ENCODE measurements at regions not wholly inside any gene's neighbourhood (a gene's known extent, or its start where the extent isn't known, plus 50 kb on each side); places are given as distances from the start of the nearest gene placed in this dataset.

DNA sequence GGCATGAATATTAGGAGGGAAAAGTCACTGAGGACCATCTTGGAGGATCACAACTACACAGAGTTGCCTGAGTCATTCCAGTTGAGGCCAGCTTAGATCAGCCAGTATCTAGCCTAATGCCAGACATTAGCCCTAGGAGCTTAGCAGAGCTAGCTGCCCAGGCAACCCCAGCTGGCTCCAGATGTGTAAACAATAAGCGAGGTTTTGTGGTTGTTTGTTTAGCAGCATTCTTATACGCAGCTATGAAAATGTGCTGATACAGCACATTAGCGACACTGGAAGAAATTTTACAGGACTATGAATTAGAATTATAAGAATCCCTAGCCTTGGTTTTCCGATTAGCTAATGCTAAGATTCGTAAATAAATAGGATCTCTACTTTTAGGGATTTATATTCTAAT lies 59.3 kb downstream of the BTBD3 start:
- Histone ChIP-seq H3K4me3 (no peak overlapping the region), H3K4me2 (ENCODE audit: insufficient read depth, low read length) (no peak overlapping the region), H3K27ac (ENCODE audit: extremely low read depth, low read depth, low read length) (no peak overlapping the region), H3K4me1 (replicated peaks in 1 of 2; ENCODE audit: control insufficient read depth in 2 of 2, insufficient read depth in 2 of 2, low read length in 2 of 2) (no peaks in the 10 kb centered on the region), H3K9me1 (ENCODE audit: control insufficient read depth, insufficient read depth, low read length) (no peaks in the 10 kb centered on the region), H3K36me3 (ENCODE audit: control insufficient read depth, insufficient read depth, low read length) (no peaks in the 10 kb centered on the region), H4K20me1 (replicated peaks; ENCODE audit: control insufficient read depth, insufficient read depth, low read length) (no peaks in the 10 kb centered on the region), H2AFZ (ENCODE audit: low read depth, low read length) (no peak overlapping the region), H3K9ac (ENCODE audit: insufficient read depth in 1 of 2, low read depth in 2 of 2, low read length in 2 of 2) (no peak overlapping the region), H3K79me2 (ENCODE audit: control insufficient read depth, insufficient read depth, low read length) (no peaks in the 10 kb centered on the region), H3K27me3 (ENCODE audit: control insufficient read depth in 2 of 2, insufficient read depth in 2 of 2, low read length in 2 of 2) (no peaks in the 10 kb centered on the region), H3K9me3 (replicated peaks; ENCODE audit: control insufficient read depth, insufficient read depth, low read depth, low read length) (no peaks in the 10 kb centered on the region)
- CTCF ChIA-PET (ENCODE audit: low intra/inter-chr PET ratio) = no interaction called here
- ATAC-seq = no peak
- DNase-seq (ENCODE audit: extremely low read depth in 1 of 4, low spot score in 3 of 4) = no peak
- no peak for FAIRE-seq
- TF ChIP-seq NR4A1 (CRISPR knock-in tag; IDR thresholded peaks at IDR 0.05) = no peak
- TF ChIP-seq NR4A1 (tag; IDR thresholded peaks at IDR 0.05) = no peak
- TF ChIP-seq, protein P1, sequence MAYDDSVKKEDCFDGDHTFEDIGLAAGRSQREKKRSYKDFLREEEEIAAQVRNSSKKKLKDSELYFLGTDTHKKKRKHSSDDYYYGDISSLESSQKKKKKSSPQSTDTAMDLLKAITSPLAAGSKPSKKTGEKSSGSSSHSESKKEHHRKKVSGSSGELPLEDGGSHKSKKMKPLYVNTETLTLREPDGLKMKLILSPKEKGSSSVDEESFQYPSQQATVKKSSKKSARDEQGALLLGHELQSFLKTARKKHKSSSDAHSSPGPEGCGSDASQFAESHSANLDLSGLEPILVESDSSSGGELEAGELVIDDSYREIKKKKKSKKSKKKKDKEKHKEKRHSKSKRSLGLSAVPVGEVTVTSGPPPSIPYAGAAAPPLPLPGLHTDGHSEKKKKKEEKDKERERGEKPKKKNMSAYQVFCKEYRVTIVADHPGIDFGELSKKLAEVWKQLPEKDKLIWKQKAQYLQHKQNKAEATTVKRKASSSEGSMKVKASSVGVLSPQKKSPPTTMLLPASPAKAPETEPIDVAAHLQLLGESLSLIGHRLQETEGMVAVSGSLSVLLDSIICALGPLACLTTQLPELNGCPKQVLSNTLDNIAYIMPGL (CRISPR knock-in tag; IDR thresholded peaks at IDR 0.05) = no peak
- no peak for TF ChIP-seq GATA2 (CRISPR knock-in tag; IDR thresholded peaks at IDR 0.05)
- TF ChIP-seq ZSCAN29 (IDR thresholded peaks at IDR 0.05) = no peak
- TF ChIP-seq, protein P2, sequence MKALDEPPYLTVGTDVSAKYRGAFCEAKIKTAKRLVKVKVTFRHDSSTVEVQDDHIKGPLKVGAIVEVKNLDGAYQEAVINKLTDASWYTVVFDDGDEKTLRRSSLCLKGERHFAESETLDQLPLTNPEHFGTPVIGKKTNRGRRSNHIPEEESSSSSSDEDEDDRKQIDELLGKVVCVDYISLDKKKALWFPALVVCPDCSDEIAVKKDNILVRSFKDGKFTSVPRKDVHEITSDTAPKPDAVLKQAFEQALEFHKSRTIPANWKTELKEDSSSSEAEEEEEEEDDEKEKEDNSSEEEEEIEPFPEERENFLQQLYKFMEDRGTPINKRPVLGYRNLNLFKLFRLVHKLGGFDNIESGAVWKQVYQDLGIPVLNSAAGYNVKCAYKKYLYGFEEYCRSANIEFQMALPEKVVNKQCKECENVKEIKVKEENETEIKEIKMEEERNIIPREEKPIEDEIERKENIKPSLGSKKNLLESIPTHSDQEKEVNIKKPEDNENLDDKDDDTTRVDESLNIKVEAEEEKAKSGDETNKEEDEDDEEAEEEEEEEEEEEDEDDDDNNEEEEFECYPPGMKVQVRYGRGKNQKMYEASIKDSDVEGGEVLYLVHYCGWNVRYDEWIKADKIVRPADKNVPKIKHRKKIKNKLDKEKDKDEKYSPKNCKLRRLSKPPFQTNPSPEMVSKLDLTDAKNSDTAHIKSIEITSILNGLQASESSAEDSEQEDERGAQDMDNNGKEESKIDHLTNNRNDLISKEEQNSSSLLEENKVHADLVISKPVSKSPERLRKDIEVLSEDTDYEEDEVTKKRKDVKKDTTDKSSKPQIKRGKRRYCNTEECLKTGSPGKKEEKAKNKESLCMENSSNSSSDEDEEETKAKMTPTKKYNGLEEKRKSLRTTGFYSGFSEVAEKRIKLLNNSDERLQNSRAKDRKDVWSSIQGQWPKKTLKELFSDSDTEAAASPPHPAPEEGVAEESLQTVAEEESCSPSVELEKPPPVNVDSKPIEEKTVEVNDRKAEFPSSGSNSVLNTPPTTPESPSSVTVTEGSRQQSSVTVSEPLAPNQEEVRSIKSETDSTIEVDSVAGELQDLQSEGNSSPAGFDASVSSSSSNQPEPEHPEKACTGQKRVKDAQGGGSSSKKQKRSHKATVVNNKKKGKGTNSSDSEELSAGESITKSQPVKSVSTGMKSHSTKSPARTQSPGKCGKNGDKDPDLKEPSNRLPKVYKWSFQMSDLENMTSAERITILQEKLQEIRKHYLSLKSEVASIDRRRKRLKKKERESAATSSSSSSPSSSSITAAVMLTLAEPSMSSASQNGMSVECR (CRISPR knock-in tag; IDR thresholded peaks at IDR 0.05) = no peak
- peak; percentile 86 for TF ChIP-seq MAFK (IDR thresholded peaks at IDR 0.05; ENCODE audit: low read length)
- no peak for TF ChIP-seq POLR2AphosphoS2 (IDR thresholded peaks at IDR 0.05; ENCODE audit: low read length)
- no peak for TF ChIP-seq KAT8 (IDR thresholded peaks at IDR 0.05; ENCODE audit: low read depth)
- peak; percentile 84 for TF ChIP-seq MAFF (IDR thresholded peaks at IDR 0.05; ENCODE audit: low read length)
- peak; percentile 58 for TF ChIP-seq MAFG (tag; conservative IDR thresholded peaks at IDR 0.05)
- TF ChIP-seq, protein P3, sequence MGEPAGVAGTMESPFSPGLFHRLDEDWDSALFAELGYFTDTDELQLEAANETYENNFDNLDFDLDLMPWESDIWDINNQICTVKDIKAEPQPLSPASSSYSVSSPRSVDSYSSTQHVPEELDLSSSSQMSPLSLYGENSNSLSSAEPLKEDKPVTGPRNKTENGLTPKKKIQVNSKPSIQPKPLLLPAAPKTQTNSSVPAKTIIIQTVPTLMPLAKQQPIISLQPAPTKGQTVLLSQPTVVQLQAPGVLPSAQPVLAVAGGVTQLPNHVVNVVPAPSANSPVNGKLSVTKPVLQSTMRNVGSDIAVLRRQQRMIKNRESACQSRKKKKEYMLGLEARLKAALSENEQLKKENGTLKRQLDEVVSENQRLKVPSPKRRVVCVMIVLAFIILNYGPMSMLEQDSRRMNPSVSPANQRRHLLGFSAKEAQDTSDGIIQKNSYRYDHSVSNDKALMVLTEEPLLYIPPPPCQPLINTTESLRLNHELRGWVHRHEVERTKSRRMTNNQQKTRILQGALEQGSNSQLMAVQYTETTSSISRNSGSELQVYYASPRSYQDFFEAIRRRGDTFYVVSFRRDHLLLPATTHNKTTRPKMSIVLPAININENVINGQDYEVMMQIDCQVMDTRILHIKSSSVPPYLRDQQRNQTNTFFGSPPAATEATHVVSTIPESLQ (CRISPR knock-in tag; IDR thresholded peaks at IDR 0.05) = no peak
- peak; percentile 55; the same call in 1 of the 2 replicates for TF ChIP-seq C11orf30 (IDR thresholded peaks at IDR 0.05; ENCODE audit: low read depth)
- TF ChIP-seq ETS2 (tag; IDR thresholded peaks at IDR 0.05; ENCODE audit: borderline replicate concordance, poor library complexity, severe bottlenecking) = no peak
- peak; percentile 59 for TF ChIP-seq ZNF316 (IDR thresholded peaks at IDR 0.05)
- in situ Hi-C loops (cut with MboI) = no loop called here
- BruUV-seq (replicated peaks) = no TSS peak
- POLR2A ChIA-PET = no interaction called here
- intact Hi-C loops (cut with micrococcal nuclease) = no loop called here
- 3% methylated on average over 5 of the region's 5 CpGs for WGBS (ENCODE audit: insufficient coverage, low coverage, missing lambda C conversion rate)
